ENCODE measurements at regions not wholly inside any gene's neighbourhood (a gene's known extent, or its start where the extent isn't known, plus 50 kb on each side); places are given as distances from the start of the nearest gene placed in this dataset.
A peak's percentile ranks its signal among the peaks of the same experiment; 100 is the strongest.

- no peak overlapping the region for H3K4me3 Mint-ChIP-seq (ENCODE audit: unreplicated experiment)
- TF ChIP-seq, protein P1, sequence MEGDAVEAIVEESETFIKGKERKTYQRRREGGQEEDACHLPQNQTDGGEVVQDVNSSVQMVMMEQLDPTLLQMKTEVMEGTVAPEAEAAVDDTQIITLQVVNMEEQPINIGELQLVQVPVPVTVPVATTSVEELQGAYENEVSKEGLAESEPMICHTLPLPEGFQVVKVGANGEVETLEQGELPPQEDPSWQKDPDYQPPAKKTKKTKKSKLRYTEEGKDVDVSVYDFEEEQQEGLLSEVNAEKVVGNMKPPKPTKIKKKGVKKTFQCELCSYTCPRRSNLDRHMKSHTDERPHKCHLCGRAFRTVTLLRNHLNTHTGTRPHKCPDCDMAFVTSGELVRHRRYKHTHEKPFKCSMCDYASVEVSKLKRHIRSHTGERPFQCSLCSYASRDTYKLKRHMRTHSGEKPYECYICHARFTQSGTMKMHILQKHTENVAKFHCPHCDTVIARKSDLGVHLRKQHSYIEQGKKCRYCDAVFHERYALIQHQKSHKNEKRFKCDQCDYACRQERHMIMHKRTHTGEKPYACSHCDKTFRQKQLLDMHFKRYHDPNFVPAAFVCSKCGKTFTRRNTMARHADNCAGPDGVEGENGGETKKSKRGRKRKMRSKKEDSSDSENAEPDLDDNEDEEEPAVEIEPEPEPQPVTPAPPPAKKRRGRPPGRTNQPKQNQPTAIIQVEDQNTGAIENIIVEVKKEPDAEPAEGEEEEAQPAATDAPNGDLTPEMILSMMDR (IDR thresholded peaks at IDR 0.05), result no peak
- no peaks in the 10 kb centered on the region for H3K27me3 Mint-ChIP-seq (ENCODE audit: low read depth)
- peaks cover 62% of the 10 kb centered on the region for H3K4me1 Mint-ChIP-seq (ENCODE audit: low read depth)
- H3K9me3 Mint-ChIP-seq (ENCODE audit: low read depth), result peaks cover 16% of the 10 kb centered on the region
- no peak overlapping the region for H3K27ac Mint-ChIP-seq (ENCODE audit: unreplicated experiment)
- H3K36me3 Mint-ChIP-seq (ENCODE audit: low read depth), result peaks cover 5% of the 10 kb centered on the region
- DNase-seq (ENCODE audit: low spot score), result no peak
These were observed 92.0 kb upstream of the SLC38A4 start for GRCh38 chr12:46917821-46918220.

DNA sequence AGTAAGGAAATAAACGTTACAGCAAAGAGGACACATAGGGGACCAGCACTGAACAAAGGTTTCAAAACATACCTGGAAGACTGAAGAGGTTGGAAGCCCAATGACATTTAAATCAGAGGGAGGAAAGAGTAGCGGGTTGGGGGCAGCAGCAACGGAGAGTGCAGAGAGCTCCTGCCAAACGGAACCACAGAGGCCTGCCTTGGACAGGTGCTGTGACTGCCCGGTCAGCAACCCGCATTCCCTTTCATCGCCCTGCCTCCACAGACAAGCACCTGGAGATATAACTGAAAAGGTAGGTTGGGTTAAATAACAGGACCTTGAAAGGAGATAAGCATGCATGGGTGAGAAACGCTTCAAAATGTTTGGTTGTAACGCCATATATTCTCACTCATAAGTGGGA lies 92.8 kb upstream of the SLC38A4 start:
- no peak overlapping the region for H3K4me3 Mint-ChIP-seq (ENCODE audit: unreplicated experiment)

GRCh38 chr12:46919666-46920400 lies 94.0 kb upstream of the SLC38A4 start:
- Mint-ChIP-seq H3K9me3 (ENCODE audit: low read depth) (peaks cover 6% of the 10 kb centered on the region), H3K36me3 (ENCODE audit: low read depth) (peaks cover 5% of the 10 kb centered on the region), H3K27ac (ENCODE audit: unreplicated experiment) (peak overlapping the region; percentile 30), H3K4me1 (ENCODE audit: low read depth) (peaks cover 56% of the 10 kb centered on the region), H3K27me3 (ENCODE audit: low read depth) (no peaks in the 10 kb centered on the region), H3K4me3 (ENCODE audit: unreplicated experiment) (no peak overlapping the region)
- TF ChIP-seq, protein P1 (IDR thresholded peaks at IDR 0.05), result no peak
- no peak for DNase-seq (ENCODE audit: low spot score)

More for the DNA sequence above, 92.8 kb upstream of the SLC38A4 start:
- no peak for DNase-seq (ENCODE audit: low spot score)
- Mint-ChIP-seq H3K27ac (ENCODE audit: unreplicated experiment) (no peak overlapping the region), H3K36me3 (ENCODE audit: low read depth) (peaks cover 5% of the 10 kb centered on the region), H3K4me1 (ENCODE audit: low read depth) (peaks cover 62% of the 10 kb centered on the region), H3K9me3 (ENCODE audit: low read depth) (peaks cover 9% of the 10 kb centered on the region), H3K27me3 (ENCODE audit: low read depth) (no peaks in the 10 kb centered on the region)
- TF ChIP-seq, protein P1 (IDR thresholded peaks at IDR 0.05), result no peak

GRCh38 chr12:46920499-46920898 lies 94.7 kb upstream of the SLC38A4 start:
- Mint-ChIP-seq H3K36me3 (ENCODE audit: low read depth) (peaks cover 5% of the 10 kb centered on the region), H3K9me3 (ENCODE audit: low read depth) (peaks cover 6% of the 10 kb centered on the region), H3K27me3 (ENCODE audit: low read depth) (no peaks in the 10 kb centered on the region), H3K4me3 (ENCODE audit: unreplicated experiment) (no peak overlapping the region), H3K4me1 (ENCODE audit: low read depth) (peaks cover 49% of the 10 kb centered on the region), H3K27ac (ENCODE audit: unreplicated experiment) (no peak overlapping the region)
- DNase-seq (ENCODE audit: low spot score), result no peak
- TF ChIP-seq, protein P1 (IDR thresholded peaks at IDR 0.05), result no peak

DNA sequence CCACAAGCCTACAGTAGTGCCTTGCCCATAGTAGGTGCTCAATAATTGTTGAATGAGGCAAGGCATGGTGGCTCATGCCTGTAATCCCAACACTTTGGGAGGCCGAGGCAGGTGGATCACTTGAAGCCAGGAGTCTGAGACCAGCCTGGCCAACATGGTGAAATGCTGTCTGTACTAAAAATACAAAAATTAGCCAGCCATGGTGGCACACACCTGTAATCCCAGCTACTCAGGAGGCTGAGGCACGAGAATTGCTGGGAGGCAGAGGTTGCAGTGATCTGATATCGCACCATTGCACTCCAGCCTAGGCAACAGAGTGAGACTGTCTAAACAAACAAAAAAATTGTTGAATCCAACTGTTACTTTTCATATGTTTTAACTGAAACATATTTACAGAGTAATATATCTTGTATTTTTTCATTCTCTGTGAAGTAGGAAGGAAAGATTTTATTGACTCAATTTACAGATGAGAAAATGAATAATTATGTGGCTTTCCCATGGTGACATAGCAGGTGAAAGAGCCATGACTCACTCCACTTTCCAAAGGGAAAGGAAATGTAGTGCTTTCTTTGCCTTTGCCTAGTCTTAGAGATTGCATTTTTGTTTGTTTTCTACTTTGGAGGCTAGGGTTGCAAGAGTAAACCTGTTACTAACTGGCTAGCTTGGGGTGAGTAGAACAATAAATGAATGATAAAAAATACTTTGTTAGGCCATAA lies 95.4 kb upstream of the SLC38A4 start:
- H3K4me1 Mint-ChIP-seq (ENCODE audit: low read depth), result peaks cover 42% of the 10 kb centered on the region
- DNase-seq (ENCODE audit: low spot score), result no peak
- H3K27me3 Mint-ChIP-seq (ENCODE audit: low read depth), result no peaks in the 10 kb centered on the region
- no peak overlapping the region for H3K4me3 Mint-ChIP-seq (ENCODE audit: unreplicated experiment)
- peaks cover 5% of the 10 kb centered on the region for H3K36me3 Mint-ChIP-seq (ENCODE audit: low read depth)
- H3K9me3 Mint-ChIP-seq (ENCODE audit: low read depth), result peaks cover 6% of the 10 kb centered on the region
- no peak overlapping the region for H3K27ac Mint-ChIP-seq (ENCODE audit: unreplicated experiment)
- TF ChIP-seq, protein P1 (IDR thresholded peaks at IDR 0.05), result no peak

Data from chondrocyte (in vitro differentiated cells).